ENCODE measurements at regions not wholly inside any gene's neighbourhood (a gene's known extent, or its start where the extent isn't known, plus 50 kb on each side); places are given as distances from the start of the nearest gene placed in this dataset.

- FAIRE-seq (no peak), DNase-seq (ENCODE audit: insufficient read length, low spot score) (no peak)
- TF ChIP-seq SPI1 (IDR thresholded peaks at IDR 0.05; ENCODE audit: low read depth, low read length) (no peak), POU2F2 (IDR thresholded peaks at IDR 0.05; ENCODE audit: low read depth, low read length) (no peak), POLR2A (IDR thresholded peaks at IDR 0.05; ENCODE audit: low read depth, low read length) (no peak), TAF1 (IDR thresholded peaks at IDR 0.05; ENCODE audit: low read depth, low read length) (no peak), PAX5 (IDR thresholded peaks at IDR 0.05; ENCODE audit: insufficient read depth, low read length, severe bottlenecking) (no peak), POLR2AphosphoS5 (IDR thresholded peaks at IDR 0.05; ENCODE audit: low read depth, low read length) (no peak)
Observed at GRCh38 chr17:71969500-71969899, 151.3 kb upstream of the SOX9 start.

DNA sequence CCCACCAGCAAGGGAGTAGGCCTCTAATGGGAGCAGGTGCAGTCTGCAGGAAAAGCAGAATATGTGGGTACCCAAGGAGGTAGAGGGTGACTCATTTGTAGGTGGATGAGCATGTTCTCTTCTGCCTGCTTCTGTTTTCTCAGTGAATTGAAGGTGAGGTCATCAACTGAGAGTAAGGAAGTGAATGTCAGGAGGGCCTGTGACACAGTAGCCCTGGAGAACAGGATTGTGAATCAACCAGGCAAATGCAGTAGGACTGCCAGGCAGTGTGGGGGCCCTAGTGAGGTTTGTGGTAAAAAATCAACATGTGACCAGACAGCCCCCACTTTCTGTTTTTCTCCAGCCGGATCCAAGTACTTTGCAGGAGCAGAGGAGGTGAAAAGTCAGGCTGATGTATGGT lies 150.5 kb upstream of the SOX9 start:
- TF ChIP-seq PAX5 (IDR thresholded peaks at IDR 0.05; ENCODE audit: insufficient read depth, low read length, severe bottlenecking) (no peak), SPI1 (IDR thresholded peaks at IDR 0.05; ENCODE audit: low read depth, low read length) (peak; percentile 75)
- no peak for DNase-seq (ENCODE audit: insufficient read length, low spot score)
- no peak for FAIRE-seq

- no peak for FAIRE-seq
Observed at GRCh38 chr17:71974051-71974450, 146.8 kb upstream of the SOX9 start.

GRCh38 chr17:71975331-71975801 lies 145.5 kb upstream of the SOX9 start:
- DNase-seq (ENCODE audit: insufficient read length, low spot score) (no peak), FAIRE-seq (no peak)
- no peak for TF ChIP-seq POU2F2 (IDR thresholded peaks at IDR 0.05; ENCODE audit: low read depth, low read length)

More at GRCh38 chr17:71974051-71974450, 146.8 kb upstream of the SOX9 start:
- no peak for DNase-seq (ENCODE audit: insufficient read length, low spot score)
- no peak for TF ChIP-seq PAX5 (IDR thresholded peaks at IDR 0.05; ENCODE audit: insufficient read depth, low read length, severe bottlenecking)
- TF ChIP-seq SPI1 (IDR thresholded peaks at IDR 0.05; ENCODE audit: low read depth, low read length): no peak
- no peak for TF ChIP-seq POLR2AphosphoS5 (IDR thresholded peaks at IDR 0.05; ENCODE audit: low read depth, low read length)
- TF ChIP-seq POU2F2 (IDR thresholded peaks at IDR 0.05; ENCODE audit: low read depth, low read length): no peak
- TF ChIP-seq TAF1 (IDR thresholded peaks at IDR 0.05; ENCODE audit: low read depth, low read length): no peak

GRCh38 chr17:71976011-71976649 lies 144.7 kb upstream of the SOX9 start:
- FAIRE-seq (no peak), DNase-seq (ENCODE audit: insufficient read length, low spot score) (no peak)
- no peak for TF ChIP-seq TAF1 (IDR thresholded peaks at IDR 0.05; ENCODE audit: low read depth, low read length)
- no peak for TF ChIP-seq SPI1 (IDR thresholded peaks at IDR 0.05; ENCODE audit: low read depth, low read length)
- TF ChIP-seq POLR2A (IDR thresholded peaks at IDR 0.05; ENCODE audit: low read depth, low read length): no peak
- no peak for TF ChIP-seq PAX5 (IDR thresholded peaks at IDR 0.05; ENCODE audit: insufficient read depth, low read length, severe bottlenecking)
- TF ChIP-seq POLR2AphosphoS5 (IDR thresholded peaks at IDR 0.05; ENCODE audit: low read depth, low read length): no peak
- TF ChIP-seq POU2F2 (IDR thresholded peaks at IDR 0.05; ENCODE audit: low read depth, low read length): no peak

- TF ChIP-seq PAX5 (IDR thresholded peaks at IDR 0.05; ENCODE audit: insufficient read depth, low read length, severe bottlenecking): no peak
- TF ChIP-seq SPI1 (IDR thresholded peaks at IDR 0.05; ENCODE audit: low read depth, low read length): no peak
- TF ChIP-seq POU2F2 (IDR thresholded peaks at IDR 0.05; ENCODE audit: low read depth, low read length): no peak
- TF ChIP-seq POLR2AphosphoS5 (IDR thresholded peaks at IDR 0.05; ENCODE audit: low read depth, low read length): no peak
- TF ChIP-seq TAF1 (IDR thresholded peaks at IDR 0.05; ENCODE audit: low read depth, low read length): no peak
- TF ChIP-seq POLR2A (IDR thresholded peaks at IDR 0.05; ENCODE audit: low read depth, low read length): no peak
- FAIRE-seq: no peak
Observed at GRCh38 chr17:71978435-71978834, 142.4 kb upstream of the SOX9 start.

DNA sequence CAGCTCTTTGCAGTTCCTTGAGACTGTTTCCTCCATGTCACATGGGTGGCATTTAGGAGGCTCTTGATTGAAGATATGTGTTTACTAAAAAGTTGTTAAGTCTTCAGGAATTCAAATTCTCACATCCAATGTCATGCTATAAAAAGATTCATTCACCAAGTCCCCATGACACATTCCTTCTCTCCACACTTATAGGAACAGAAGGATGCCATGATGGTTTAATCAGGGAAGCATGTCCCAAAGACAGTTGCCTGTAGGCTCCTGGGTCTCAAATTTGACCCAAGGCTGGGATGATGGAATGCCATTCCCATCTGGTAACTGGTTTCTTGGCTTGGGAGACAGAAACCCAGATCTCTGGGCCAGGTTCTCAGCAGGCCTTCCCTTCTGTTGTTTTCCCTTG lies 140.6 kb upstream of the SOX9 start:
- no peak for DNase-seq (ENCODE audit: insufficient read length, low spot score)
- FAIRE-seq: no peak
- TF ChIP-seq POU2F2 (IDR thresholded peaks at IDR 0.05; ENCODE audit: low read depth, low read length) (no peak), SPI1 (IDR thresholded peaks at IDR 0.05; ENCODE audit: low read depth, low read length) (no peak), TAF1 (IDR thresholded peaks at IDR 0.05; ENCODE audit: low read depth, low read length) (no peak), POLR2AphosphoS5 (IDR thresholded peaks at IDR 0.05; ENCODE audit: low read depth, low read length) (no peak), PAX5 (IDR thresholded peaks at IDR 0.05; ENCODE audit: insufficient read depth, low read length, severe bottlenecking) (no peak), POLR2A (IDR thresholded peaks at IDR 0.05; ENCODE audit: low read depth, low read length) (no peak)

More at GRCh38 chr17:71978435-71978834, 142.4 kb upstream of the SOX9 start:
- no peak for DNase-seq (ENCODE audit: insufficient read length, low spot score)

GRCh38 chr17:71983828-71984227 lies 137.0 kb upstream of the SOX9 start:
- DNase-seq (ENCODE audit: insufficient read length, low spot score): no peak
- TF ChIP-seq POU2F2 (IDR thresholded peaks at IDR 0.05; ENCODE audit: low read depth, low read length): no peak
- TF ChIP-seq PAX5 (IDR thresholded peaks at IDR 0.05; ENCODE audit: insufficient read depth, low read length, severe bottlenecking): no peak
- no peak for TF ChIP-seq POLR2A (IDR thresholded peaks at IDR 0.05; ENCODE audit: low read depth, low read length)
- no peak for TF ChIP-seq SPI1 (IDR thresholded peaks at IDR 0.05; ENCODE audit: low read depth, low read length)
- no peak for TF ChIP-seq TAF1 (IDR thresholded peaks at IDR 0.05; ENCODE audit: low read depth, low read length)
- no peak for TF ChIP-seq POLR2AphosphoS5 (IDR thresholded peaks at IDR 0.05; ENCODE audit: low read depth, low read length)
- FAIRE-seq: no peak

GRCh38 chr17:71985111-71986039 lies 135.4 kb upstream of the SOX9 start:
- TF ChIP-seq SPI1 (IDR thresholded peaks at IDR 0.05; ENCODE audit: low read depth, low read length) (no peak), POU2F2 (IDR thresholded peaks at IDR 0.05; ENCODE audit: low read depth, low read length) (no peak), TAF1 (IDR thresholded peaks at IDR 0.05; ENCODE audit: low read depth, low read length) (no peak), POLR2A (IDR thresholded peaks at IDR 0.05; ENCODE audit: low read depth, low read length) (no peak), POLR2AphosphoS5 (IDR thresholded peaks at IDR 0.05; ENCODE audit: low read depth, low read length) (no peak), PAX5 (IDR thresholded peaks at IDR 0.05; ENCODE audit: insufficient read depth, low read length, severe bottlenecking) (no peak)
- DNase-seq (ENCODE audit: insufficient read length, low spot score) (no peak), FAIRE-seq (no peak)
